ENCODE measurements at regions not wholly inside any gene's neighbourhood (a gene's known extent, or its start where the extent isn't known, plus 50 kb on each side); places are given as distances from the start of the nearest gene placed in this dataset.

- 77% methylated on average over 4 of the region's 4 CpGs for WGBS
- TF ChIP-seq POLR2A (IDR thresholded peaks at IDR 0.05) = no peak
- TF ChIP-seq EP300 (IDR thresholded peaks at IDR 0.05) = no peak
- TF ChIP-seq CTCF (IDR thresholded peaks at IDR 0.05) = no peak
- TF ChIP-seq POLR2AphosphoS5 (IDR thresholded peaks at IDR 0.05) = no peak
- H3K4me1 ChIP-seq = no peaks in the 10 kb centered on the region
These were observed 1474.0 kb upstream of the TMEFF2 start for GRCh38 chr2:193668557-193669323.

GRCh38 chr2:193627927-193628272 lies 1433.2 kb upstream of the TMEFF2 start:
- DNase-seq (ENCODE audit: low spot score in 2 of 2) = no peak
- Histone ChIP-seq H3K9me3 (no peaks in the 10 kb centered on the region), H3K36me3 (no peaks in the 10 kb centered on the region), H3K27ac (no peak overlapping the region), H3K4me3 (no peak overlapping the region), H3K27me3 (no peaks in the 10 kb centered on the region), H3K4me1 (no peaks in the 10 kb centered on the region)
- no peak for TF ChIP-seq POLR2AphosphoS5 (IDR thresholded peaks at IDR 0.05)
- TF ChIP-seq CTCF (IDR thresholded peaks at IDR 0.05) = no peak
- no peak for TF ChIP-seq EP300 (IDR thresholded peaks at IDR 0.05)
- 82% methylated on average over 1 of the region's 1 CpG for WGBS

More at GRCh38 chr2:193668557-193669323, 1474.0 kb upstream of the TMEFF2 start:
- no peak overlapping the region for H3K4me3 ChIP-seq
- H3K27ac ChIP-seq = no peak overlapping the region
- H3K27me3 ChIP-seq = no peaks in the 10 kb centered on the region
- no peaks in the 10 kb centered on the region for H3K9me3 ChIP-seq
- no peaks in the 10 kb centered on the region for H3K36me3 ChIP-seq
- DNase-seq (ENCODE audit: low spot score in 2 of 2) = no peak

GRCh38 chr2:193627187-193627926 lies 1432.6 kb upstream of the TMEFF2 start:
- no peak for DNase-seq (ENCODE audit: low spot score in 2 of 2)
- 72% methylated on average over 3 of the region's 3 CpGs for WGBS
- TF ChIP-seq EP300 (IDR thresholded peaks at IDR 0.05) (no peak), POLR2A (IDR thresholded peaks at IDR 0.05) (no peak), CTCF (IDR thresholded peaks at IDR 0.05) (no peak), POLR2AphosphoS5 (IDR thresholded peaks at IDR 0.05) (no peak)
- Histone ChIP-seq H3K9me3 (no peaks in the 10 kb centered on the region), H3K4me1 (no peaks in the 10 kb centered on the region), H3K36me3 (no peaks in the 10 kb centered on the region), H3K27me3 (no peaks in the 10 kb centered on the region), H3K4me3 (no peak overlapping the region), H3K27ac (no peak overlapping the region)

- TF ChIP-seq POLR2A (IDR thresholded peaks at IDR 0.05) = no peak
- no peaks in the 10 kb centered on the region for H3K4me1 ChIP-seq
- no peaks in the 10 kb centered on the region for H3K36me3 ChIP-seq
- H3K4me3 ChIP-seq = no peak overlapping the region
- DNase-seq (ENCODE audit: low spot score in 2 of 2) = no peak
- H3K27me3 ChIP-seq = no peaks in the 10 kb centered on the region
- no peak overlapping the region for H3K27ac ChIP-seq
- no peaks in the 10 kb centered on the region for H3K9me3 ChIP-seq
These were observed 1413.7 kb upstream of the TMEFF2 start for GRCh38 chr2:193608451-193608850.

GRCh38 chr2:193590831-193591230 lies 1396.1 kb upstream of the TMEFF2 start:
- WGBS = 70% methylated on average over 6 of the region's 6 CpGs
- DNase-seq (ENCODE audit: low spot score in 2 of 2) = no peak
- Histone ChIP-seq H3K4me3 (no peak overlapping the region), H3K27ac (no peak overlapping the region), H3K9me3 (peaks cover 8% of the 10 kb centered on the region), H3K36me3 (no peaks in the 10 kb centered on the region), H3K4me1 (no peaks in the 10 kb centered on the region), H3K27me3 (no peaks in the 10 kb centered on the region)
- TF ChIP-seq POLR2A (IDR thresholded peaks at IDR 0.05) = no peak
- TF ChIP-seq EP300 (IDR thresholded peaks at IDR 0.05) = no peak
- TF ChIP-seq POLR2AphosphoS5 (IDR thresholded peaks at IDR 0.05) = no peak
- TF ChIP-seq CTCF (IDR thresholded peaks at IDR 0.05) = no peak

Measured in suprapubic skin (tissue), 4 donors.